ENCODE measurements at regions not wholly inside any gene's neighbourhood (a gene's known extent, or its start where the extent isn't known, plus 50 kb on each side); places are given as distances from the start of the nearest gene placed in this dataset.
"Not testable (repeated sequence)": the region's sequence is repeated elsewhere in the genome, so short reads cannot be mapped to it uniquely, and the experiment has no call there.

- DNase-seq, result no peak
Measured at GRCh38 chr2:199556527-199557285, 99.0 kb upstream of the SATB2 start.

- no peak for DNase-seq
Measured at GRCh38 chr2:199554026-199554425, 96.3 kb upstream of the SATB2 start.

DNA sequence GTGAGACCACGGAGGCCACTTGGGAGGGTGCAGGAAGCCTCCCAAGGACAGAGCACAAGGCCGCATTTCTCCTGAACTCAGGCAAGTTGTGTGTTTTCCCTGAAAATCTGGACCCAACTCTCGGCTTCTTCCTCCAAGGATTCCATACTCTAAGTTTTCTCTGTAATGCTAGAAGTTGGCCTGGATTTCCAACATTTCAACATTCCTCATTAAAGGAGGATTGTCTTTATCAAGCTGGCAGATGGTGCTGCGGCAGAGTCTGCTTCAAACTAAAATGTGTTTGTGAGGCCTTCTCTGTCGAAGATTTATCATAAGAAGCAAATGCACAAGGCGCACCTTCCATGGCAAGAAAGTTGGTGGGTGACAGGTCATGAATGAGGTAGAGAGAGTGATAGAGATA, 94.4 kb upstream of the SATB2 start:
- DNase-seq, result no peak

- no peak for DNase-seq
Measured at GRCh38 chr2:199543606-199544172, 86.0 kb upstream of the SATB2 start.

GRCh38 chr2:199535445-199536177, 77.9 kb upstream of the SATB2 start:
- DNase-seq, result no peak

GRCh38 chr2:199533873-199534272, 76.1 kb upstream of the SATB2 start:
- not testable (repeated sequence) for DNase-seq

GRCh38 chr2:199527071-199527470, 69.3 kb upstream of the SATB2 start:
- no peak for DNase-seq

DNA sequence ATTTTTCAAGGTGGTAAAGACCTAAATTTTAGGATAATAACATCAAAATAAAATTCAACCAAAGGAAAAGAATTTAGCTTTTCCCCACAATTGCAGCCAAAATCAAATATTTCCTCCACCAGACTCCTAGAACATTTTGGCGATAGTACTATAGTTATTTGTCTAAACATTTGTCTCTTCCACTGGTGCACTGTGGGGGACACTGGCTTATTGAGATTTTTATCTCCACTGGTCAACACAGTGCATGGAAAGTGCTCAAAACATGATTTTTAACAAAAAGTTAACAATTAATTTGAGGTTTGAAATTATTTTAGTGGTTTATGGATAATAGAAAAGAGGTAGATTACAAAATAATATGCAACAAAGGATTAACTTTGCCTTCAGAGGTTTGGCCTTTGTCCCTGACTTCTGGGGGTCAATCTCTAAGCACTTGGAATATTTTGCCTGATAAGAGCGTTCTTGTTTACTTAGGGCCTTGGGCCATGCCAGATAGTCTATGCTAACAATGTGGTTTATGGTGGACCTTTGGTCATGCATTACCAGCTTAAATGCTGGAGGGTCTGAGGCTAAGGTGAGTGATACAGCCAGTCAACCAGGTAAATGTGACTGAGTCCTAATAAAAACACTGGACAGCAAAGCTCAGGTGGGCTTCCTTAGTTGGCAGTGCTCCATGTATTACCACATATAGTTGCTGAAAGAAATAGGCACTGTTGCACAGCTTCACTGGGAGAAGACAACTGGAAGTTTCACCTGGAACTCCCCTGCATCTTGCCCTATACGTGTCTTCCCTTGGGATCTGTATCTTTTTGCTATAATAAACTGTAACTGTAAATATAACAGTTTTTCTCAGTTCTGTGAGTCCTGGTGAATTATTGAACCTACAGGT, 67.2 kb upstream of the SATB2 start:
- no peak for DNase-seq

GRCh38 chr2:199509403-199509802, 51.7 kb upstream of the SATB2 start:
- no peak for DNase-seq

Data from SHP77 treated with DMSO at 0.1 percent for 48 hours (cell line).